GM23338 (cell line): ENCODE measurements at regions not wholly inside any gene's neighbourhood (a gene's known extent, or its start where the extent isn't known, plus 50 kb on each side); places are given as distances from the start of the nearest gene placed in this dataset.

Experiments
- ATAC-seq: fragments of 200-7000 bp; cut with Tn5 transposase; 3 replicates; pipeline ENCODE4 v1.9.1; 2020
- DNase-seq: peaks from one replicate; pipeline ENCODE4 v3.0.0-alpha.2; 2015; ENCODE audit warnings: low spot score
- H2AFZ ChIP-seq: fragments of 200-600 bp; sonication (generic); 2 replicates; pipeline ENCODE4 v1.8.0; 2016; ENCODE audit warnings: antibody characterized with exemption, mild to moderate bottlenecking, moderate library complexity
- H3F3A ChIP-seq: fragments of 200-600 bp; sonication (generic); replicated peaks from 2 replicates; pipeline ENCODE4 v1.8.0; 2017; ENCODE audit warnings: antibody characterized with exemption, mixed run types, low read depth
- H3K27ac ChIP-seq: fragments of 200-600 bp; sonication (generic); 2 replicates; pipeline ENCODE4 v1.6.1; 2016; ENCODE audit warnings: low read depth
- H3K27me3 ChIP-seq: fragments of 200-600 bp; sonication (generic); 2 replicates; pipeline ENCODE4 v1.8.0; 2016; ENCODE audit warnings: mild to moderate bottlenecking, mixed run types, moderate library complexity; ENCODE audit not compliant: insufficient read depth
- H3K36me3 ChIP-seq: fragments of 200-600 bp; sonication (generic); 2 replicates; pipeline ENCODE4 v1.8.0; 2016; ENCODE audit warnings: mild to moderate bottlenecking; ENCODE audit not compliant: insufficient read depth
- H3K4me1 ChIP-seq: fragments of 200-600 bp; sonication (generic); 2 replicates; pipeline ENCODE4 v1.8.0; 2016; ENCODE audit warnings: mild to moderate bottlenecking, moderate library complexity; ENCODE audit not compliant: insufficient read depth
- H3K4me2 ChIP-seq: fragments of 200-600 bp; sonication (generic); 2 replicates; pipeline ENCODE4 v1.7.1; 2017; ENCODE audit warnings: mixed run types
- H3K4me3 ChIP-seq: fragments of 200-600 bp; sonication (generic); 2 replicates; pipeline ENCODE4 v1.6.1; 2016; ENCODE audit warnings: mixed run types
- H3K79me2 ChIP-seq: fragments of 200-600 bp; sonication (generic); replicated peaks from 2 replicates; pipeline ENCODE4 v1.8.0; 2017; ENCODE audit warnings: mild to moderate bottlenecking; ENCODE audit not compliant: insufficient read depth
- H3K9me2 ChIP-seq: fragments of 200-600 bp; sonication (generic); 2 replicates; pipeline ENCODE4 v1.8.0; 2017; ENCODE audit not compliant: insufficient read depth
- H4K20me1 ChIP-seq: fragments of 200-600 bp; sonication (generic); replicated peaks from 2 replicates; pipeline ENCODE4 v1.8.0; 2017; ENCODE audit warnings: mild to moderate bottlenecking; ENCODE audit not compliant: insufficient read depth
- H3K27ac Mint-ChIP-seq: 2 replicates; pipeline ENCODE4 v1.8.0; 2020; ENCODE audit warnings: inconsistent platforms, mild to moderate bottlenecking, moderate library complexity, mixed read lengths
- H3K27me3 Mint-ChIP-seq: 3 replicates; pipeline ENCODE4 v1.8.0; 2022; ENCODE audit warnings: low read depth, mild to moderate bottlenecking, moderate library complexity, mixed read lengths, inconsistent platforms; ENCODE audit not compliant: insufficient read depth, poor library complexity
- H3K36me3 Mint-ChIP-seq: 3 replicates; pipeline ENCODE4 v1.8.0; 2021; ENCODE audit warnings: low read depth, mild to moderate bottlenecking, inconsistent platforms, moderate library complexity, mixed read lengths
- H3K4me1 Mint-ChIP-seq: 3 replicates; pipeline ENCODE4 v1.8.0; 2020; ENCODE audit warnings: mild to moderate bottlenecking, inconsistent platforms, mixed read lengths
- H3K4me3 Mint-ChIP-seq: 3 replicates; pipeline ENCODE4 v1.8.0; 2021; ENCODE audit warnings: moderate library complexity, mild to moderate bottlenecking, inconsistent platforms, mixed read lengths
- H3K9me3 Mint-ChIP-seq: 3 replicates; pipeline ENCODE4 v1.8.0; 2020; ENCODE audit warnings: moderate library complexity, mild to moderate bottlenecking, inconsistent platforms, mixed read lengths
- POLR2AphosphoS5 ChIP-seq: IDR thresholded peaks from 2 replicates; pipeline ENCODE4 v1.6.1; 2016; ENCODE audit warnings: antibody characterized with exemption, low read depth
- STAT1 ChIP-seq: IDR thresholded peaks from one replicate; pipeline ENCODE4 v1.6.1; 2016; ENCODE audit warnings: antibody characterized with exemption; ENCODE audit not compliant: unreplicated experiment
- TF ChIP-seq, protein P1 (sequence below), 2 experiments: fragments of 200-600 bp in 1 of 2; sonication (generic) in 1 of 2; conservative IDR thresholded peaks; 2 replicates each; pipeline versions ENCODE4 v1.5.1 to v1.6.1; 2016 to 2017; ENCODE audit warnings: antibody characterized with exemption in 2 of 2, low read depth in 2 of 2, mild to moderate bottlenecking in 2 of 2, moderate library complexity in 1 of 2
- TF ChIP-seq, protein P2 (sequence below): fragments of 250-450 bp; sonication (Bioruptor Pico); IDR thresholded peaks from 2 replicates; pipeline ENCODE4 v1.5.0; 2020; ENCODE audit warnings: mild to moderate bottlenecking, moderate library complexity

DNA sequence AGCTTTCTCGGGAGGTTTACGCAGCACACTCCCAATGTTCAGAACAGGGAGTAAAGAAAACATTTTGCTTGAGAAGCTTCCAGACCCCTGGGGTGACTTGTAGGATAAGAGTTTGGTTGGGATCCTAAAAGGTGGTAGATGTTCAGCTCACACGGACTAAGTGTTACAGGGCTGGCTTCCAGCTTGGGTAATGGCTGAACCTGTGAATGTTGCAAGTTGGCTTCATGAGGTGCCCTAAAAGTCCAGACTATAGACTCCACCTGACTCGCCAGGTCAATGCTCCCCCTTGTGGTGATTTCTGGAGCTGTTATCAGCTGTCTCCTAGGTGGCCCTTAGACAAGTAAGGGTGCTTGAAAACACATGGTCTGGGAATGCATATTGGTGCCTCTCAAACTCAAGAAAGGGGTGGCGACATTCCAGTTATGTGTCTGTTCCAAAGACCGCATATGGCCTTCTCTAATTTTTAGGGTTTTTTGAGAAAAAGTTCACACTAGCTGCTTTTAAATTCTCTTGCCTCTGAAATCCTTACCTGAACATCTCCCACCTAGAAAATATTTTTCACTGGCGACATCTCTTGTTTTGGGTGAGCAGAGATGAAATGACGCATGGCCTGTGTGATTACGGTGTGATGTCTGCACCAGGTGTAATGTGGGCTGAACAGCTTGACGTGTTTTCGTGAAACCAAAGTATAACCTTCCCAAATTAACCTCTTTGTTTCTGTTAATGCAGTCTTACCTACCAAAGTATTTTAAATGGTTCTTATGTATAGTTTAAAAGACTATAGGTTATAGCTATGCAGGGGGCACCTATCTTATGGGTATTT is 175.7 kb upstream of the KBTBD8 start:
- Histone ChIP-seq H3K27me3 (no peaks in the 10 kb centered on the region), H3K4me2 (no peak overlapping the region), H3K79me2 (no peaks in the 10 kb centered on the region), H3K36me3 (no peaks in the 10 kb centered on the region), H3K4me1 (peaks cover 25% of the 10 kb centered on the region), H3K9me2 (peaks cover 8% of the 10 kb centered on the region; the same call in 1 of the 2 replicates), H3K4me3 (no peak overlapping the region), H3K27ac (no peak overlapping the region), H3F3A (no peaks in the 10 kb centered on the region), H2AFZ (no peak overlapping the region), H4K20me1 (no peaks in the 10 kb centered on the region)
- peak; percentile 95 for ATAC-seq
- TF ChIP-seq POLR2AphosphoS5 (no peak), STAT1 (no peak)
- TF ChIP-seq, protein P1, sequence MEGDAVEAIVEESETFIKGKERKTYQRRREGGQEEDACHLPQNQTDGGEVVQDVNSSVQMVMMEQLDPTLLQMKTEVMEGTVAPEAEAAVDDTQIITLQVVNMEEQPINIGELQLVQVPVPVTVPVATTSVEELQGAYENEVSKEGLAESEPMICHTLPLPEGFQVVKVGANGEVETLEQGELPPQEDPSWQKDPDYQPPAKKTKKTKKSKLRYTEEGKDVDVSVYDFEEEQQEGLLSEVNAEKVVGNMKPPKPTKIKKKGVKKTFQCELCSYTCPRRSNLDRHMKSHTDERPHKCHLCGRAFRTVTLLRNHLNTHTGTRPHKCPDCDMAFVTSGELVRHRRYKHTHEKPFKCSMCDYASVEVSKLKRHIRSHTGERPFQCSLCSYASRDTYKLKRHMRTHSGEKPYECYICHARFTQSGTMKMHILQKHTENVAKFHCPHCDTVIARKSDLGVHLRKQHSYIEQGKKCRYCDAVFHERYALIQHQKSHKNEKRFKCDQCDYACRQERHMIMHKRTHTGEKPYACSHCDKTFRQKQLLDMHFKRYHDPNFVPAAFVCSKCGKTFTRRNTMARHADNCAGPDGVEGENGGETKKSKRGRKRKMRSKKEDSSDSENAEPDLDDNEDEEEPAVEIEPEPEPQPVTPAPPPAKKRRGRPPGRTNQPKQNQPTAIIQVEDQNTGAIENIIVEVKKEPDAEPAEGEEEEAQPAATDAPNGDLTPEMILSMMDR (conservative IDR thresholded peaks at IDR 0.05; ENCODE audit: low read depth in 2 of 2) = peak; percentile 92 to 94
- TF ChIP-seq, protein P2, sequence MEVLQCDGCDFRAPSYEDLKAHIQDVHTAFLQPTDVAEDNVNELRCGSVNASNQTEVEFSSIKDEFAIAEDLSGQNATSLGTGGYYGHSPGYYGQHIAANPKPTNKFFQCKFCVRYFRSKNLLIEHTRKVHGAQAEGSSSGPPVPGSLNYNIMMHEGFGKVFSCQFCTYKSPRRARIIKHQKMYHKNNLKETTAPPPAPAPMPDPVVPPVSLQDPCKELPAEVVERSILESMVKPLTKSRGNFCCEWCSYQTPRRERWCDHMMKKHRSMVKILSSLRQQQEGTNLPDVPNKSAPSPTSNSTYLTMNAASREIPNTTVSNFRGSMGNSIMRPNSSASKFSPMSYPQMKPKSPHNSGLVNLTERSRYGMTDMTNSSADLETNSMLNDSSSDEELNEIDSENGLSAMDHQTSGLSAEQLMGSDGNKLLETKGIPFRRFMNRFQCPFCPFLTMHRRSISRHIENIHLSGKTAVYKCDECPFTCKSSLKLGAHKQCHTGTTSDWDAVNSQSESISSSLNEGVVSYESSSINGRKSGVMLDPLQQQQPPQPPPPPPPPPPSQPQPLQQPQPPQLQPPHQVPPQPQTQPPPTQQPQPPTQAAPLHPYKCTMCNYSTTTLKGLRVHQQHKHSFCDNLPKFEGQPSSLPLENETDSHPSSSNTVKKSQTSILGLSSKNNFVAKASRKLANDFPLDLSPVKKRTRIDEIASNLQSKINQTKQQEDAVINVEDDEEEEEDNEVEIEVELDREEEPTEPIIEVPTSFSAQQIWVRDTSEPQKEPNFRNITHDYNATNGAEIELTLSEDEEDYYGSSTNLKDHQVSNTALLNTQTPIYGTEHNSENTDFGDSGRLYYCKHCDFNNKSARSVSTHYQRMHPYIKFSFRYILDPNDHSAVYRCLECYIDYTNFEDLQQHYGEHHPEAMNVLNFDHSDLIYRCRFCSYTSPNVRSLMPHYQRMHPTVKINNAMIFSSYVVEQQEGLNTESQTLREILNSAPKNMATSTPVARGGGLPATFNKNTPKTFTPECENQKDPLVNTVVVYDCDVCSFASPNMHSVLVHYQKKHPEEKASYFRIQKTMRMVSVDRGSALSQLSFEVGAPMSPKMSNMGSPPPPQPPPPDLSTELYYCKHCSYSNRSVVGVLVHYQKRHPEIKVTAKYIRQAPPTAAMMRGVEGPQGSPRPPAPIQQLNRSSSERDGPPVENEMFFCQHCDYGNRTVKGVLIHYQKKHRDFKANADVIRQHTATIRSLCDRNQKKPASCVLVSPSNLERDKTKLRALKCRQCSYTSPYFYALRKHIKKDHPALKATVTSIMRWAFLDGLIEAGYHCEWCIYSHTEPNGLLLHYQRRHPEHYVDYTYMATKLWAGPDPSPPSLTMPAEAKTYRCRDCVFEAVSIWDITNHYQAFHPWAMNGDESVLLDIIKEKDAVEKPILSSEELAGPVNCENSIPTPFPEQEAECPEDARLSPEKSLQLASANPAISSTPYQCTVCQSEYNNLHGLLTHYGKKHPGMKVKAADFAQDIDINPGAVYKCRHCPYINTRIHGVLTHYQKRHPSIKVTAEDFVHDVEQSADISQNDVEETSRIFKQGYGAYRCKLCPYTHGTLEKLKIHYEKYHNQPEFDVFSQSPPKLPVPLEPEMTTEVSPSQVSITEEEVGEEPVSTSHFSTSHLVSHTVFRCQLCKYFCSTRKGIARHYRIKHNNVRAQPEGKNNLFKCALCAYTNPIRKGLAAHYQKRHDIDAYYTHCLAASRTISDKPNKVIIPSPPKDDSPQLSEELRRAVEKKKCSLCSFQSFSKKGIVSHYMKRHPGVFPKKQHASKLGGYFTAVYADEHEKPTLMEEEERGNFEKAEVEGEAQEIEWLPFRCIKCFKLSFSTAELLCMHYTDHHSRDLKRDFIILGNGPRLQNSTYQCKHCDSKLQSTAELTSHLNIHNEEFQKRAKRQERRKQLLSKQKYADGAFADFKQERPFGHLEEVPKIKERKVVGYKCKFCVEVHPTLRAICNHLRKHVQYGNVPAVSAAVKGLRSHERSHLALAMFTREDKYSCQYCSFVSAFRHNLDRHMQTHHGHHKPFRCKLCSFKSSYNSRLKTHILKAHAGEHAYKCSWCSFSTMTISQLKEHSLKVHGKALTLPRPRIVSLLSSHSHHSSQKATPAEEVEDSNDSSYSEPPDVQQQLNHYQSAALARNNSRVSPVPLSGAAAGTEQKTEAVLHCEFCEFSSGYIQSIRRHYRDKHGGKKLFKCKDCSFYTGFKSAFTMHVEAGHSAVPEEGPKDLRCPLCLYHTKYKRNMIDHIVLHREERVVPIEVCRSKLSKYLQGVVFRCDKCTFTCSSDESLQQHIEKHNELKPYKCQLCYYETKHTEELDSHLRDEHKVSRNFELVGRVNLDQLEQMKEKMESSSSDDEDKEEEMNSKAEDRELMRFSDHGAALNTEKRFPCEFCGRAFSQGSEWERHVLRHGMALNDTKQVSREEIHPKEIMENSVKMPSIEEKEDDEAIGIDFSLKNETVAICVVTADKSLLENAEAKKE (CRISPR knock-in tag) = peak; percentile 71; the same call in 1 of the 2 replicates
- Mint-ChIP-seq H3K4me3 (no peak overlapping the region), H3K27ac (no peak overlapping the region), H3K36me3 (no peaks in the 10 kb centered on the region), H3K27me3 (peaks cover 1% of the 10 kb centered on the region), H3K4me1 (peaks cover 33% of the 10 kb centered on the region; the same call in 2 of the 3 replicates), H3K9me3 (no peaks in the 10 kb centered on the region)
- DNase-seq = peak; percentile 91
